ENCODE measurements at regions not wholly inside any gene's neighbourhood (a gene's known extent, or its start where the extent isn't known, plus 50 kb on each side); places are given as distances from the start of the nearest gene placed in this dataset.

DNA sequence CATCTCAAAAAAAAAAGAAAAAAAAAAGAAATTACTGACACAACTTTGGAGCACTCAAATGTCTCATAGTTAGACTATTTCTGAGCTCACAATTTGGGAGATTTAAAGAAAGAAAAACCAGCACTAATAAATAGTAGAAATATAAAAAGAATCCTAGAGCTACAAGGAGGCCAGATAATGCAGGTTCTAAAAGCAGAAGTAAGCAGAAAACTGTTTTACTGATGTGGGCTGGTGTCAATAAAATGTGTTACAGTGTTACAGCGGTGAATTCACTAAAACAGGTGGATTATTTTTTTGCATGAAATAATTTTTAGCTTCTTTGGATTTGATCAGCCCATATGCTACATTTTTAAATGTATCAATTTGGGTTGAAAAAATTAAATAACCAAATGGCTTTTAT lies 375.9 kb downstream of the GPM6A start:
- no peaks in the 10 kb centered on the region for H3K27me3 ChIP-seq

DNA sequence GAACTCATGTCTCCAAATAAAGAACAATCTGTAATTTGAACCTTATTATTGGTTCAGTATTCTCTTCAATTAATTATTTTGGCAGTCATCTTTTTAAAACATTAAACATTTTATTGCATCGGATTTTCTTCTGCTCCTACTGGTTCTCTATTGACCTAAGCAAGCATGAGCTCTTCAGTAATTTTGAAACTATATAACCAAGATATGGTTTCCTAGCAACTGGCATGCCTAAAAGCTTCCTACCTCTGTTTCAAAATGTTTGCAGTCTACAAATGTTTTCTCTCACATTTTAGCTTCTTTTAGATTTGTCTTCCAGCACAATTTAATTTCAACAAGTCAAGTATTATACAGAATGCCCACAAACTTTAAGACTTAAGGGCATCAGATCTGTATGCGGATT lies 371.3 kb downstream of the GPM6A start:
- Histone ChIP-seq H3K36me3 (no peaks in the 10 kb centered on the region), H3K4me3 (no peak overlapping the region), H3K27me3 (no peaks in the 10 kb centered on the region), H3K9me3 (no peaks in the 10 kb centered on the region), H3K4me1 (no peaks in the 10 kb centered on the region), H3K27ac (no peak overlapping the region)
- intact Hi-C loops (cut with DNase I; ENCODE audit: low total_unique reads), result no loop called here
- TF ChIP-seq, protein P1, sequence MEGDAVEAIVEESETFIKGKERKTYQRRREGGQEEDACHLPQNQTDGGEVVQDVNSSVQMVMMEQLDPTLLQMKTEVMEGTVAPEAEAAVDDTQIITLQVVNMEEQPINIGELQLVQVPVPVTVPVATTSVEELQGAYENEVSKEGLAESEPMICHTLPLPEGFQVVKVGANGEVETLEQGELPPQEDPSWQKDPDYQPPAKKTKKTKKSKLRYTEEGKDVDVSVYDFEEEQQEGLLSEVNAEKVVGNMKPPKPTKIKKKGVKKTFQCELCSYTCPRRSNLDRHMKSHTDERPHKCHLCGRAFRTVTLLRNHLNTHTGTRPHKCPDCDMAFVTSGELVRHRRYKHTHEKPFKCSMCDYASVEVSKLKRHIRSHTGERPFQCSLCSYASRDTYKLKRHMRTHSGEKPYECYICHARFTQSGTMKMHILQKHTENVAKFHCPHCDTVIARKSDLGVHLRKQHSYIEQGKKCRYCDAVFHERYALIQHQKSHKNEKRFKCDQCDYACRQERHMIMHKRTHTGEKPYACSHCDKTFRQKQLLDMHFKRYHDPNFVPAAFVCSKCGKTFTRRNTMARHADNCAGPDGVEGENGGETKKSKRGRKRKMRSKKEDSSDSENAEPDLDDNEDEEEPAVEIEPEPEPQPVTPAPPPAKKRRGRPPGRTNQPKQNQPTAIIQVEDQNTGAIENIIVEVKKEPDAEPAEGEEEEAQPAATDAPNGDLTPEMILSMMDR (IDR thresholded peaks at IDR 0.05), result no peak
- DNase-seq, result no peak

More for the DNA sequence above, 375.9 kb downstream of the GPM6A start:
- no peaks in the 10 kb centered on the region for H3K9me3 ChIP-seq
- intact Hi-C loops (cut with DNase I; ENCODE audit: low total_unique reads), result no loop called here
- H3K4me1 ChIP-seq, result no peaks in the 10 kb centered on the region
- DNase-seq, result no peak
- H3K27ac ChIP-seq, result no peak overlapping the region
- TF ChIP-seq, protein P1 (IDR thresholded peaks at IDR 0.05), result no peak
- H3K36me3 ChIP-seq, result no peaks in the 10 kb centered on the region
- H3K4me3 ChIP-seq, result no peak overlapping the region

DNA sequence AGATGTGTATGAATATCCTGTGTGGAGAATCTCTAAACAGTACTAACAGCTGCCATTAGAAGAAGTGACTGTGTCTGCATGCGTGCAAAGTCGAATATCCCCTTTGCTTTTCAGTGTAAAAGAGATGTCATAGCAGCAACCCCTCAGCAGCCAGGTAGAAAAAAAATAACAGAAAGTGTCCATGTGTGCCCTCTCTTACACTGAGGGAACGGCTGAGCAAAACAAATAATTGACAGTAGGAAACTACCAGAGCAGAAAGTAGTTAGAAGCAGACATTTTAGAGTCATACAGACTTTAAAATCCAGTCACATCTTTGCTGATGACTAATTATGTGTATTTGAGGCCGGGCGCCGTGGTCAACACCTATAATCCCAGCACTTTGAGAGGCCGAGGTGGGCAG lies 370.8 kb downstream of the GPM6A start:
- no peak for DNase-seq
- TF ChIP-seq, protein P1 (IDR thresholded peaks at IDR 0.05), result no peak
- Histone ChIP-seq H3K36me3 (no peaks in the 10 kb centered on the region), H3K27me3 (no peaks in the 10 kb centered on the region), H3K27ac (no peak overlapping the region), H3K4me1 (no peaks in the 10 kb centered on the region), H3K4me3 (no peak overlapping the region), H3K9me3 (no peaks in the 10 kb centered on the region)
- intact Hi-C loops (cut with DNase I; ENCODE audit: low total_unique reads), result no loop called here

GRCh38 chr4:175443547-175443946 lies 368.5 kb downstream of the GPM6A start:
- intact Hi-C loops (cut with DNase I; ENCODE audit: low total_unique reads), result no loop called here

GRCh38 chr4:175444512-175444911 lies 367.6 kb downstream of the GPM6A start:
- H3K4me1 ChIP-seq, result no peaks in the 10 kb centered on the region
- TF ChIP-seq, protein P1 (IDR thresholded peaks at IDR 0.05), result no peak
- H3K36me3 ChIP-seq, result no peaks in the 10 kb centered on the region
- intact Hi-C loops (cut with DNase I; ENCODE audit: low total_unique reads), result no loop called here
- no peak for DNase-seq
- H3K27me3 ChIP-seq, result no peaks in the 10 kb centered on the region
- H3K9me3 ChIP-seq, result no peaks in the 10 kb centered on the region
- H3K4me3 ChIP-seq, result no peak overlapping the region
- H3K27ac ChIP-seq, result no peak overlapping the region

More at GRCh38 chr4:175443547-175443946, 368.5 kb downstream of the GPM6A start:
- H3K9me3 ChIP-seq, result no peaks in the 10 kb centered on the region
- no peak for DNase-seq
- no peak overlapping the region for H3K27ac ChIP-seq
- H3K4me1 ChIP-seq, result no peaks in the 10 kb centered on the region
- no peaks in the 10 kb centered on the region for H3K36me3 ChIP-seq
- no peak overlapping the region for H3K4me3 ChIP-seq
- H3K27me3 ChIP-seq, result no peaks in the 10 kb centered on the region
- TF ChIP-seq, protein P1 (IDR thresholded peaks at IDR 0.05), result no peak

DNA sequence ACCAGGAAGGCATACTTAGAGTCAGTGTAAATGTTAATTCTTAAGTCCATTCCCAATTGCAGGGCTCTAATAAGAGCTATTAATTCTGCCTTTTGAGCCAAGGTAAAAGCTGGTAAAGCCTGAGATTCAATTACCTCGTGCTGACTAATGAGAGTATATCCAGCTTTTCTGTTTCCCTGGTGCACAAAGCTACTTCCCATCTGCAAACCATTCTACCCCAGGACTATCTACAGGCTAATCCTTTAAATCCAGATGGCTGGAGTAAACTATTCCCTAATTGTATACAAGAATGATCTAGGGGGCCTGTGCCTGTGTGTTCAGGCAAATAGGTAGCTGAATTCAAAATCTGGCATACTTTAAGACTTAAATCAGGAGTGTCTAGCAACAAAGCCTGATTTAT lies 365.0 kb downstream of the GPM6A start:
- H3K4me3 ChIP-seq, result no peak overlapping the region
- intact Hi-C loops (cut with DNase I; ENCODE audit: low total_unique reads), result no loop called here
- no peaks in the 10 kb centered on the region for H3K27me3 ChIP-seq
- no peak overlapping the region for H3K27ac ChIP-seq
- TF ChIP-seq, protein P1 (IDR thresholded peaks at IDR 0.05), result no peak
- no peak for DNase-seq
- no peaks in the 10 kb centered on the region for H3K4me1 ChIP-seq
- H3K36me3 ChIP-seq, result no peaks in the 10 kb centered on the region
- no peaks in the 10 kb centered on the region for H3K9me3 ChIP-seq
